Body of pancreas (tissue), 4 donors: ENCODE measurements at regions not wholly inside any gene's neighbourhood (a gene's known extent, or its start where the extent isn't known, plus 50 kb on each side); places are given as distances from the start of the nearest gene placed in this dataset.

ENCODE experiments used
- ATAC-seq: fragments of 150-250 bp; one replicate; pipeline ENCODE4 v1.9.1; 2016
- DNase-seq, 4 donors: peaks; one replicate each; pipeline ENCODE4 v3.0.0-alpha.2; 2019
- H3K27ac ChIP-seq, 4 donors: fragments of 200-600 bp; sonication (generic); 1 replicate in 3 of 4; 2 replicates in 1 of 4; pipeline versions ENCODE4 v1.5.1 to v1.6.1; 2016 to 2019; ENCODE audit warnings: mild to moderate bottlenecking in 1 of 4, mixed read lengths in 1 of 4, moderate library complexity in 1 of 4
- H3K27me3 ChIP-seq, 2 donors: fragments of 200-600 bp; sonication (generic); one replicate each; pipeline ENCODE4 v1.6.0; 2016; ENCODE audit warnings: mild to moderate bottlenecking in 1 of 2
- H3K36me3 ChIP-seq, 2 donors: fragments of 200-600 bp; sonication (generic); replicated peaks in 1 of 2; 2 replicates each; pipeline ENCODE4 v1.5.1; 2016; ENCODE audit warnings: low read depth in 2 of 2; ENCODE audit not compliant: insufficient read depth in 1 of 2
- H3K4me1 ChIP-seq: fragments of 200-600 bp; sonication (generic); one replicate; pipeline ENCODE4 v1.6.0; 2016
- H3K4me3 ChIP-seq, 2 donors: fragments of 200-600 bp; sonication (generic); 1 replicate in 1 of 2; 2 replicates in 1 of 2; pipeline ENCODE4 v1.5.1; 2016 to 2019
- H3K9me3 ChIP-seq, 3 donors: fragments of 200-600 bp; sonication (generic); 1 replicate in 2 of 3; 2 replicates in 1 of 3; pipeline ENCODE4 v1.5.1; 2016
- POLR2A ChIP-seq, 3 donors: fragments of 450-650 bp; IDR thresholded peaks; one replicate each; pipeline ENCODE4 v1.6.1; 2016; ENCODE audit warnings: antibody characterized with exemption in 3 of 3, mild to moderate bottlenecking in 2 of 3
- WGBS, 2 donors: methylation state at CpG; one replicate each; pipeline ENCODE4 v1.1.5; 2017; 5-methylcytosine and 5-hydroxymethylcytosine counted together
- intact Hi-C: fragments of 100-400 bp; cut with DNase I; formaldehyde crosslinking; loops from one replicate; pipeline ENCODE4 v1.15.1; 2023
- TF ChIP-seq, protein P1 (sequence below), 7 experiments: fragments of 450-650 bp in 4 of 7; fragments of 200-600 bp in 3 of 7; sonication (generic) in 3 of 7; IDR thresholded peaks; one replicate each; pipeline ENCODE4 v1.5.1; 2016 to 2019; ENCODE audit warnings: antibody characterized with exemption in 7 of 7

DNA sequence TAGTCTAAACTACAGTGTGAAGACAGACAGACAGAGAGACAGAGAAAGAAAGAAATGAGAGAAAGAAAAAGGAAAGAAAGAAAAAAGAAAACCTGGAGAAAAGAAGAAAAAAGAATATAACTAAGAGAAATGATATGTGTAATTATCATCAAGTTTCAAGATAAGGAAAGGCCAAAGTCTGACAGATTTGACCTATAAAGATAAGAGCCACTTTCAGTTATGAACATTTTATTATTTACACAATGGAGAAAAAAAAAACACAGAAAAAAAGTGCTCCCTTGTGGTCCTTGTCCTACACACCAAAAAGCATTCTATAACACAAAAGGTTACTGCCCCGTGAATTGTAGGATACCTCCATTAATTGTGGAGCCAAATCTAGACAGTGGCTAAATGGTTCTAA lies 937.2 kb upstream of the DDX18 start:
- Histone ChIP-seq H3K36me3 (no peaks in the 10 kb centered on the region), H3K27ac (no peak overlapping the region), H3K27me3 (no peaks in the 10 kb centered on the region), H3K9me3 (peaks cover 0 to 7% (median 0%) of the 10 kb centered on the region in 3 donors), H3K4me3 (no peak overlapping the region), H3K4me1 (no peaks in the 10 kb centered on the region)
- no peak for TF ChIP-seq POLR2A (IDR thresholded peaks at IDR 0.05)
- TF ChIP-seq, protein P1, sequence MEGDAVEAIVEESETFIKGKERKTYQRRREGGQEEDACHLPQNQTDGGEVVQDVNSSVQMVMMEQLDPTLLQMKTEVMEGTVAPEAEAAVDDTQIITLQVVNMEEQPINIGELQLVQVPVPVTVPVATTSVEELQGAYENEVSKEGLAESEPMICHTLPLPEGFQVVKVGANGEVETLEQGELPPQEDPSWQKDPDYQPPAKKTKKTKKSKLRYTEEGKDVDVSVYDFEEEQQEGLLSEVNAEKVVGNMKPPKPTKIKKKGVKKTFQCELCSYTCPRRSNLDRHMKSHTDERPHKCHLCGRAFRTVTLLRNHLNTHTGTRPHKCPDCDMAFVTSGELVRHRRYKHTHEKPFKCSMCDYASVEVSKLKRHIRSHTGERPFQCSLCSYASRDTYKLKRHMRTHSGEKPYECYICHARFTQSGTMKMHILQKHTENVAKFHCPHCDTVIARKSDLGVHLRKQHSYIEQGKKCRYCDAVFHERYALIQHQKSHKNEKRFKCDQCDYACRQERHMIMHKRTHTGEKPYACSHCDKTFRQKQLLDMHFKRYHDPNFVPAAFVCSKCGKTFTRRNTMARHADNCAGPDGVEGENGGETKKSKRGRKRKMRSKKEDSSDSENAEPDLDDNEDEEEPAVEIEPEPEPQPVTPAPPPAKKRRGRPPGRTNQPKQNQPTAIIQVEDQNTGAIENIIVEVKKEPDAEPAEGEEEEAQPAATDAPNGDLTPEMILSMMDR (IDR thresholded peaks at IDR 0.05): no peak
- no peak for DNase-seq
- 54 to 56% methylated on average over 1 of the region's 1 CpG for WGBS, 2 donors
- ATAC-seq: no peak
- intact Hi-C loops: no loop called here

DNA sequence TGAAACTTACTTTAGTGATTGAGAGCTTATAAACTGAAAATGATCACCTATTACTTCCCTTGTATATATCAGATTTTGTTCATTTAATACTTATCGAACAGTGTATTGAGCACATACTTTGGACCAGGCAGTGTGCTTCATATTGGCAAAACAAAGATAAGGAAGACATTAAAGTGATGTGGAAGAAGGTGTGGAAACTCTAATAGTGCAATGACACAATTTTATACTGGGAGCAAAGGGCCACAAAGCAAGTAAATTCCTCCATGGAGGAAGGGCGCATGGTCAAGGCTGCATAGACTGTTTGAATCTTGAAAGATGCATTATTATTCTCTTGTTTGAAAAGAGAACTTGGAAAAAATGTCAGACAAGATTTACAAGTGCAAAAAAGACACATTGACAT lies 936.5 kb upstream of the DDX18 start:
- Histone ChIP-seq H3K27me3 (no peaks in the 10 kb centered on the region), H3K4me3 (no peak overlapping the region), H3K4me1 (no peaks in the 10 kb centered on the region), H3K27ac (no peak overlapping the region), H3K9me3 (peaks cover 0 to 7% (median 0%) of the 10 kb centered on the region in 3 donors), H3K36me3 (no peaks in the 10 kb centered on the region)
- ATAC-seq (no peak), DNase-seq (no peak)
- WGBS, 2 donors: 83 to 86% methylated on average over 2 of the region's 2 CpGs
- no peak for TF ChIP-seq POLR2A (IDR thresholded peaks at IDR 0.05)
- TF ChIP-seq, protein P1 (IDR thresholded peaks at IDR 0.05): no peak
- intact Hi-C loops: no loop called here

DNA sequence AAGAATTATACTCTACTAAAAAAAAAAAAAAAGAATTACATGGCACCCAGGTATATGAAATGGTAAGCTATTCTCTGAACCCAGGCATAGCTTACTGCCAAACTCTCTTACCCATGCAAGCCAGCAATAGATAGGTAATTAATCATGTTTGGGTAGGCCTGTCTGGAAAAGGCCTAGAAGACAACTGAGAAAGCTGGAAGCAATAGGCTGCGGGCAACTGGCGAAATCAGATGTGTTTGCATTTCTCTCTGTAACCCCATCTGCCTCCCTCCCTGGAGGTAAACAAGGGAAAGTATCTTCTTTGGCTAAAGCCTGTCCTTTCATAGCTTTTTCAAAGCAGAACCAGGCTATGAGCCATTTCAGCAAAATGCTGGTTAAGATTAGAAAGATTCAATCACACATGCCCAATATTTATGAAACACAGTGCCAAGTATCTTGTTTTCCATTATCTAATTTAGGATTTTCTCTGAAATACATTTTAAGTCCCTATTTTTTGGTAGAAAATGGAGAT lies 934.8 kb upstream of the DDX18 start:
- 43 to 50% methylated on average over 2 of the region's 2 CpGs for WGBS, 2 donors
- DNase-seq: peak in 1 of 4 donors; percentile 2
- Histone ChIP-seq H3K27me3 (no peaks in the 10 kb centered on the region), H3K4me1 (no peaks in the 10 kb centered on the region), H3K4me3 (no peak overlapping the region), H3K27ac (no peak overlapping the region), H3K36me3 (no peaks in the 10 kb centered on the region), H3K9me3 (no peaks in the 10 kb centered on the region)
- no peak for ATAC-seq
- intact Hi-C loops: no loop called here
- no peak for TF ChIP-seq POLR2A (IDR thresholded peaks at IDR 0.05)
- TF ChIP-seq, protein P1 (IDR thresholded peaks at IDR 0.05): no peak

DNA sequence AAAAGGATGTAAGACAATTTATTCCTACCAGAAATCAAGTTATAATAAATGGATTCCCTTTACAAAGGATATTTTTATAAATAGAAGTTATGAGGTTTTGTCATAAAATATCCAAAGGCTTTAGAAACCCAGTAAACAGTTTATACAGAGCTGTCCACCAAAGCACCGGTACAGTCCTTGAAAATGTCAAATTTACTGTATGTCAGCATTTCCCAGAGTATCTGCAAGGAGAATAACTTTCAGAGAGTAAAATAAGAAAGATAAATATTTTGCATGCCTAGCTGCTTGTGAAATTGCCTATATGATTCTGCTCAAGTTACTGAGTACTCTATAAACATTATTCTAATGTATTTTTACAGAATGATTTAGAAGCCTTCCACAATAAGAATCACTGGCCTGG lies 923.3 kb upstream of the DDX18 start:
- intact Hi-C loops: no loop called here
- no peaks in the 10 kb centered on the region for H3K27me3 ChIP-seq
- H3K4me3 ChIP-seq: no peak overlapping the region
- no peak overlapping the region for H3K27ac ChIP-seq
- ATAC-seq (no peak), DNase-seq (no peak)
- no peaks in the 10 kb centered on the region for H3K4me1 ChIP-seq
- WGBS, 2 donors: 74 to 80% methylated on average over 1 of the region's 1 CpG
- no peaks in the 10 kb centered on the region for H3K36me3 ChIP-seq
- no peaks in the 10 kb centered on the region for H3K9me3 ChIP-seq
- no peak for TF ChIP-seq POLR2A (IDR thresholded peaks at IDR 0.05)

DNA sequence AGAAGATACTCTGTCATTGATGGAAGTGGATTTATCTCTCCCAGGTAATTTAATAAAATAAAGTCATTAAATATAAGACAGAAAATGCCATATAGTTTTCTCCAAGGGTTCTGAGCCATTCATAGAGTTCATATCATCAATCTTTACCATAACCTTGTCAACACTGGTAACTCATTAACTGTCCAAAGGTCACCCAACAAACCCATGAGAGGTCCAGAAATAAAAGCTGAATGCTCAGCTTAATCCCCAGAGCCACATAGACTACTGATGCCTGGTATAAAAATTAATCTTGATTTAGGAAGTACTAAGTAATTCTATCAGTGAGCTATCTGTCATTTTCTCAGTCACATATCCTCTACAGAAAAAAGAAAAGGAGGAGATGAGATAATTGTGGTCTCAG lies 903.0 kb upstream of the DDX18 start:
- ATAC-seq: no peak
- H3K27me3 ChIP-seq: no peaks in the 10 kb centered on the region
- intact Hi-C loops: no loop called here
- no peaks in the 10 kb centered on the region for H3K36me3 ChIP-seq
- no peaks in the 10 kb centered on the region for H3K9me3 ChIP-seq
- TF ChIP-seq, protein P1 (IDR thresholded peaks at IDR 0.05): no peak
- TF ChIP-seq POLR2A (IDR thresholded peaks at IDR 0.05): no peak
- H3K27ac ChIP-seq: no peak overlapping the region
- no peak for DNase-seq
- H3K4me1 ChIP-seq: no peaks in the 10 kb centered on the region
- H3K4me3 ChIP-seq: no peak overlapping the region
